GM21423 (cell line): ENCODE measurements at regions not wholly inside any gene's neighbourhood (a gene's known extent, or its start where the extent isn't known, plus 50 kb on each side); places are given as distances from the start of the nearest gene placed in this dataset.

Source experiments
- ATAC-seq: cut with Tn5 transposase; IDR thresholded peaks from one replicate; pipeline ENCODE4 v1.9.1; 2021; ENCODE audit warnings: mild to moderate bottlenecking, moderate library complexity; ENCODE audit not compliant: unreplicated experiment

DNA sequence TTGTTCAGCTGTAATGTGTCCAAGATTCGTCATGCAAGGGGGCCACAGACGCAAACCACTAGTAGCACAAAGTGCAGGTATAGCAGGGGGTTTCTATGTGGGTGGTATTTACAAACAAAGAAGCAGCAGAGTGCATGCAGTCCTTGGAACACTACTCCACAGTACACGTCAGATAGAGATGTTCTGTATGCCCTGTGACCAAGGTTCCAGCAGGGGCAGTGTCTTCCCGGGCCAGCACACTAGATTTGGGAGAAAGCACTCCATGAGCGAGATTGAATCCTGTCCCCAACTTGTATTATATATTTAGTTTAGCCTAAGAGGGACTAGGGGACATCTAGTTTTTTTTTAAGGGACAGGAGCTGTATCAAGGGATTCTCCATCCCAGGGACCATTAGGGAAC is 54.4 kb upstream of the ESX1 start:
- ATAC-seq = no peak

DNA sequence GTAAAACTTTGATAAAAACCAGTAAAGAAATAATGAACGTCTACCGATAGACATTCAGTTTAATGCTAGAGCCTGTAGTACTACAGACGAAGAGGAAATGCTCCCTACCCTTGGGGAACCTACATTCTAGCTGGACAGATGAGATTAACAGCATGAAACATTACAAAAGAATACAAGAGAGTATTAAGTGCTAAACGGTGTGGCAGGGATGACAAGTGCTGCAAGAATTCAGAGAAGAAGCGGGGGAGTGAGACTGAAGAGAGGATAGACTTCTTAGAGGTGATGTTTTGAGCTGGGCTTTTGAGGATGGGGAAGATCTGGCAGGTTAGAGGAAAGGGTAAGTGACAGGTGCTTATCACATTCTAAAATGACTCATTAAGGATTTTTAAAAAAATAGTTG is 52.6 kb upstream of the ESX1 start:
- ATAC-seq = no peak

DNA sequence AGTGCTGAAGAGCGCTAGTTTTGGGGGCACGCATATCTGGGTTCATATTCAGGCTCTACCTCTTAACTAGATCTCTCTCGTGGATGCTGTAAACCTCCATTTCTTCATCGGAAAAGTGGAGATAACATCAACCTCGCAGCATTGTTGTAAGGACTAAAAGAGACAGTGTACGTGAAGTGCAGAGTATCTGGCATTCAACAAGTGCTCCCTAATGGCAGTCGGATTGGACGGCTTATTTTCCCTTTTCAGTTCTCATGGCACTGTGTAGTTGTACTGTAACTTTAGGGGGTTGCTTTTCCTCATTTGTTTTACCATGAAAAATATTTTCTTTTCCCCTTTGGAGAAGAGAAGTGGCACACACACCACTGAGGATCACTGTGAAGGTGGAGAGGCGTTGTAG is 51.4 kb upstream of the ESX1 start:
- ATAC-seq = no peak
